GM10266 (cell line): ENCODE measurements at regions not wholly inside any gene's neighbourhood (a gene's known extent, or its start where the extent isn't known, plus 50 kb on each side); places are given as distances from the start of the nearest gene placed in this dataset.

Source experiments
- DNase-seq: peaks from one replicate; pipeline ENCODE4 v3.0.0; 2012; ENCODE audit errors: extremely low spot score
- TF ChIP-seq, protein P1 (sequence below): IDR thresholded peaks from 2 replicates; pipeline ENCODE4 v1.5.1; 2012; ENCODE audit warnings: mild to moderate bottlenecking, low read depth; ENCODE audit not compliant: control insufficient read depth, insufficient read depth; ENCODE audit errors: missing control alignments

DNA sequence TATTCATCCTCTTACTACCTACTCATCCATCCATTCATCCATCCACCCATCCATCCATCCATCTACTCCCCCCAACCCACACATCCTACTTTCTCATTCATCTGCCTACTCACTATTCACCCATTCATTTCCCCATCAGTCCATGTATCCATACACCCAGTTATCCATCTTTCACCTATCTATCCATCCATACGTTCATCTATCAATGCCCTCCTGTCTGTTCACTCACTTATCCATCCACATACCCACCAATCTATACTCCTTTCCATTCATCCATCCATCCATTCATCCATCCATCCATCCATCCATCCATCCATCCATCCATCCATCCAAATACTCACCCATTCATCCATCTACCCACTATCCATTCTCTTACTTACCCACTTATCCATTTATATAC is 117.8 kb upstream of the LHX5 start:
- no peak for DNase-seq
- TF ChIP-seq, protein P1, sequence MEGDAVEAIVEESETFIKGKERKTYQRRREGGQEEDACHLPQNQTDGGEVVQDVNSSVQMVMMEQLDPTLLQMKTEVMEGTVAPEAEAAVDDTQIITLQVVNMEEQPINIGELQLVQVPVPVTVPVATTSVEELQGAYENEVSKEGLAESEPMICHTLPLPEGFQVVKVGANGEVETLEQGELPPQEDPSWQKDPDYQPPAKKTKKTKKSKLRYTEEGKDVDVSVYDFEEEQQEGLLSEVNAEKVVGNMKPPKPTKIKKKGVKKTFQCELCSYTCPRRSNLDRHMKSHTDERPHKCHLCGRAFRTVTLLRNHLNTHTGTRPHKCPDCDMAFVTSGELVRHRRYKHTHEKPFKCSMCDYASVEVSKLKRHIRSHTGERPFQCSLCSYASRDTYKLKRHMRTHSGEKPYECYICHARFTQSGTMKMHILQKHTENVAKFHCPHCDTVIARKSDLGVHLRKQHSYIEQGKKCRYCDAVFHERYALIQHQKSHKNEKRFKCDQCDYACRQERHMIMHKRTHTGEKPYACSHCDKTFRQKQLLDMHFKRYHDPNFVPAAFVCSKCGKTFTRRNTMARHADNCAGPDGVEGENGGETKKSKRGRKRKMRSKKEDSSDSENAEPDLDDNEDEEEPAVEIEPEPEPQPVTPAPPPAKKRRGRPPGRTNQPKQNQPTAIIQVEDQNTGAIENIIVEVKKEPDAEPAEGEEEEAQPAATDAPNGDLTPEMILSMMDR = no peak

DNA sequence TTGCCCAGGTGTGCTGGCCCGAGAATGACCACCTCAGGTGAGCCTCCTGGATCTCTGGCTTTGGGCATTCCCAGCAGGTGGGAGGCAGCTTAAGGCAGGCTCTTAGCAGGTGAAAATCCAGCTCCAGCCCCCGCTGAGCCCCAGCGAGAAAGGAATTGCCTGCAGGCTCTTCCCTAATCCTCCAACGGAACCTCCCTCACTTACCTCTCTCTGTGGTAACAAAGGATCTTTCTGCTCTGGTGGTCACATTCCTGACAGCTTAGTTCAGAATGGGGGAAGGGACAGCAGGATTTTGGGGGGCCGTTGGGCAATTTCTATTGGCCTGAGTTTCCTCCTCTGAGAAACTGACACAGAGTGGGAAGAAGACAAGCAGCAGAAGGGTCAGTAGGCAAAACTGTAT is 116.0 kb upstream of the LHX5 start:
- TF ChIP-seq, protein P1 = no peak
- no peak for DNase-seq

DNA sequence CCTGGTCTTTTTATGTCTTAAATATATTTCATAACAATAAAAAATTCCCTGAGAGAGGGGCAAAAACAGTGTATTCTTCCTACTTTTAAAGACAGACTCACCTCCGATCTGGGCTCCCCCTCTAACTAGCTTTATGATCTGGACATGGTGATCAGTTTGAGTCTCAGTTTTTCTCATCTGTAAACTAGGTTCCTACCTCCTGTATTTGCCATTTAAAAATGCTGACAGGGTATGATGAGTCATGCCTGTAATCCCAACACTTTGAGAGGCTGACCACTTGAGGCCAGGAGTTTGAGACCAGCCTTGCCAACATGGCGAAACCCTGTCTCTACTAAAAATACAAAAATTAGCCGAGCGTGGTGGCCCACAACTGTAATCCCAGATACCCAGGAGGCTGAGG is 114.8 kb upstream of the LHX5 start:
- TF ChIP-seq, protein P1 = no peak
- no peak for DNase-seq

DNA sequence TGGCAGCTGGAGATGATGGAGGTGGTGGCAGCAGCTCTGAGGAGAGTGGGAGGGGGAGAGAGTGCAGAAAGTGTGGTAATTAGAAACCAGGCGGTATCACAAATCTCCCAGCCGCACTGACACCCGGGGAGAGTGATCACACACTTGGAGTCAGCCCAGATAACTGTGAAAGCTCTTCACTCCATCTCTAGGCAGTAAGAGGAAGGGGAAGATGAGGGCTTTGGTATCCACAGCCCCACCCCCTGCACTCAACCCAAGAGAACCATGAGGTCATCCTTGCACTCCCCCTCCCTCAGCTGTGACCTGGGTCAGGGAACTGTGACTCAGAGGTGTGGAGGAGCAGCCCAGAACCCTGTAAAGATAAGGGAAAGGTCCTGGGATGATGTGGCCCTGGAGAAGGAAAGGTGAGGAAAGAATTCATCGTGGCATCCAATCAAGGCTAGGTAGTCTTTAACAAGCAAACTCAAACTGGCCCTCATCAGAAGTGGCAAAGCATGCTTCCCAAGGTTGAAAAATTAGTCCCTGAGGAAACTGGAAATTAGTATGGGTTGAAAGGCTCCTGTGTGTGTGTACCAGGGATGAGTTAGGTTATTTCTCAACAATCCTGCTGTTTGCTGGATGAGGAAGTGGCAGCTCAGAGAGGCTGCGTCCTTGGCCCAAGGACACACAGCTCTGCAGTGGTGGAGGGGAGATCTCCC is 111.0 kb upstream of the LHX5 start:
- TF ChIP-seq, protein P1 = no peak

DNA sequence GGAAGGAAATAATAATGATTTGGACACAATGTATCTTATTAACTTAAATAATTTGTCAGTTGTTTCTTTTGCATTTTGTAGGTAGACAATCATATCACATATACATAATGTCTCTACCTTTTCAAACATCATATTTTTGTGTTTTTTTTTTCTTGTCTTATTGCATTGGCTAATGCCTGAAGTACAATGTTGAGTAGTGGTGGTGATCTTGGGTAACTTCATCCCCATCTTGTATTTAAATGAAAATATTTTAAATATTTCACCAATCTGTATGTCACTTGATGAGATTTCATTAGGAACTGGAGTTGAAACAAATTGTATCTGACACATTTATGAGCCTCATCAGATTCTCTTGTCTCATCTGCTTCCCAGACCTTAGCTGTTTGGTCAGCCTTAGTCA is 109.7 kb upstream of the LHX5 start:
- TF ChIP-seq, protein P1 = no peak
- no peak for DNase-seq

More for the DNA sequence above, 111.0 kb upstream of the LHX5 start:
- DNase-seq = no peak

DNA sequence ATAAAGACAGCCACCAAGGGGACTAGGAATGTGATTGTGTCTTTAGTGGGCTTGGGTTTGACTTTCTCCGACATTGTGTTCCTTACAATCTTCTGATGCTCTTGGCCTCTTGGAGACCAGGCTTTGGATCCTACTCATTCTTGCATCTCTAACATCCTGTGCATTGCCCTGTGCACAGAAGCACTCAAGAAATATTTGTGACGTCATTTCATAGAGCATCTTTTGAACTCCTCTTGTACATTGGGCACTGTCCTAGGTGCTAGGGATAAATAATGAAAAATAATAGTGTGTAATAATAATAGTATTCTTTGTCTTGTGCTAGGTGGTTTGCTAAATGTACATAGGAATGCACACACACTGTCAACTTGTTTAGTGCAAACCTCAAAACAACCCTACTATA is 108.8 kb upstream of the LHX5 start:
- TF ChIP-seq, protein P1 = no peak
- DNase-seq = no peak

DNA sequence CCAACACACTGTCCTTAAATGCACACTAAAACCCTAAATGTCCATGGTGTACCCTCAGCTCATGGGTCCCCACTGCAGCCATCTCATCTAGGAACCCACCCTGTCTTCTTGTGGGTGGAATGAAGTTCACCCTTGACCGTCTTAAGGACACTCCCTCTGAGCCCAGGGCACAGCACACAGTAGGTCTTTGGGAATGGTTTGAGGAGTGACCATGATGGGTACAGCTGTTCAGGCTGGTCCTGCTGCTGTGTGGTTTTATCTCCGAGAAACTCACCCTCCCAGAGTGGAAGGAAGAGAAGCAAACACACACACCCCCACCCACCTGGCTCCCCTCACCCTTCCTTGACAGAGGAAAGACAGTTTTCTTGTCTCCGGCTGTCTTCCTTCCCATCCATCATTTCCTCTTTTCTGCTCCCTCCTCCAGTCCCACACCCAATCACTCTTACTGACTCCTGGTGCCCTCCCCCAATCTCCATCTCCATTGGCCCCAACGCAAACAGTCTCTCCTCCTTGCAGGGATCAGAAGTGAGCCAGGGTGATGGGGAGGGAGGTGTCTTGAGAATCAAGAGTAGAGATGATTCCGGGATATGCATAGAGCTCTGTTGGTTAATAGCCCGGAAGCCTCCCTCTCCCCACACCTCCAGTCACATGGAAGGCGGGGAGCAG is 105.9 kb upstream of the LHX5 start:
- TF ChIP-seq, protein P1 = no peak
- DNase-seq = no peak
